ENCODE measurements at regions not wholly inside any gene's neighbourhood (a gene's known extent, or its start where the extent isn't known, plus 50 kb on each side); places are given as distances from the start of the nearest gene placed in this dataset.
"Not testable (repeated sequence)": the region's sequence is repeated elsewhere in the genome, so short reads cannot be mapped to it uniquely, and the experiment has no call there.

DNA sequence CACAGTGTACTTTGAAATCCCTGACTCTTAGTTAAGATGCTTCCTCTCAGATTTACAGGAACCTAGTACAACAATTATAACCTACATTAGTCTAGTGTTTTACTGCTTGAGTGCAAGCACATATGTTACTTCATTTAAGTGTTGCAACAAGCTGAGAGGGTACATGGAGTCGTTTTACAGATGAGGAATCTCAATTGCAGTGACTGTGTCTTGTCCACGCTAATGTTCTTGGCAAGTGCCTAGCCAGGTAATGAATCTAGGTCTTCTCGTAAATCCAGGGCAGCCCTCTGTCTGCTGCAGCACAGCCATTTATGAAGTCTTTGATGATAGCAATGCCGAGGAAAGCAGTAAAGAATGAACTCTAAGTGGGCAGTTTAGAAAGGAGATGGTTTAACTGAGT lies 384.4 kb upstream of the ARPP21 start:
- DNase-seq (ENCODE audit: low read depth): no peak
- TF ChIP-seq MYC (IDR thresholded peaks at IDR 0.05; ENCODE audit: low read depth, low read length): no peak
- no peak for TF ChIP-seq POLR2A (IDR thresholded peaks at IDR 0.05; ENCODE audit: extremely low read depth, insufficient read length)
- TF ChIP-seq, protein P1, sequence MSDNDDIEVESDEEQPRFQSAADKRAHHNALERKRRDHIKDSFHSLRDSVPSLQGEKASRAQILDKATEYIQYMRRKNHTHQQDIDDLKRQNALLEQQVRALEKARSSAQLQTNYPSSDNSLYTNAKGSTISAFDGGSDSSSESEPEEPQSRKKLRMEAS (IDR thresholded peaks at IDR 0.05; ENCODE audit: low read depth, low read length): no peak
- TF ChIP-seq, protein P2, sequence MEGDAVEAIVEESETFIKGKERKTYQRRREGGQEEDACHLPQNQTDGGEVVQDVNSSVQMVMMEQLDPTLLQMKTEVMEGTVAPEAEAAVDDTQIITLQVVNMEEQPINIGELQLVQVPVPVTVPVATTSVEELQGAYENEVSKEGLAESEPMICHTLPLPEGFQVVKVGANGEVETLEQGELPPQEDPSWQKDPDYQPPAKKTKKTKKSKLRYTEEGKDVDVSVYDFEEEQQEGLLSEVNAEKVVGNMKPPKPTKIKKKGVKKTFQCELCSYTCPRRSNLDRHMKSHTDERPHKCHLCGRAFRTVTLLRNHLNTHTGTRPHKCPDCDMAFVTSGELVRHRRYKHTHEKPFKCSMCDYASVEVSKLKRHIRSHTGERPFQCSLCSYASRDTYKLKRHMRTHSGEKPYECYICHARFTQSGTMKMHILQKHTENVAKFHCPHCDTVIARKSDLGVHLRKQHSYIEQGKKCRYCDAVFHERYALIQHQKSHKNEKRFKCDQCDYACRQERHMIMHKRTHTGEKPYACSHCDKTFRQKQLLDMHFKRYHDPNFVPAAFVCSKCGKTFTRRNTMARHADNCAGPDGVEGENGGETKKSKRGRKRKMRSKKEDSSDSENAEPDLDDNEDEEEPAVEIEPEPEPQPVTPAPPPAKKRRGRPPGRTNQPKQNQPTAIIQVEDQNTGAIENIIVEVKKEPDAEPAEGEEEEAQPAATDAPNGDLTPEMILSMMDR (IDR thresholded peaks at IDR 0.05; ENCODE audit: low read depth, low read length): no peak
- H3K4me3 ChIP-seq (ENCODE audit: low read depth, low read length): no peak overlapping the region

DNA sequence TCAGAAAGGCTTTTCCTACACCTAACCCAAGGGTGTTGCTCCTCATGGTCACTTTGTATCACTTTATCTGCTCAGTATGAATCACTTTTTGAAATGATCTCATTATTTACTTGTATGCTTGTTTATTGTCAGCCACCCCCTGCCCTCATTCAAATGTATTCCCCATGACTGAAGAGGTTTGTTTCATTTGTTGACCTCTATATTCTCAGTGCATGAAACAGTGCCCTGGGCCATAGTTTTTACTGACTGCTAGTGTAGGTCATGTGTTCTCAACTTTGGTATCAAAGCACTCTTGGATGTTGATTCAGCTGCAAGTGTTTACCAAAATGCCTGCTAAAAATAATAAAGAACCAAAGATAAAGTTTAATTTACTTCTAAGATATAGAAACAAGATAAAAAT lies 381.7 kb upstream of the ARPP21 start:
- no peak for DNase-seq (ENCODE audit: low read depth)

DNA sequence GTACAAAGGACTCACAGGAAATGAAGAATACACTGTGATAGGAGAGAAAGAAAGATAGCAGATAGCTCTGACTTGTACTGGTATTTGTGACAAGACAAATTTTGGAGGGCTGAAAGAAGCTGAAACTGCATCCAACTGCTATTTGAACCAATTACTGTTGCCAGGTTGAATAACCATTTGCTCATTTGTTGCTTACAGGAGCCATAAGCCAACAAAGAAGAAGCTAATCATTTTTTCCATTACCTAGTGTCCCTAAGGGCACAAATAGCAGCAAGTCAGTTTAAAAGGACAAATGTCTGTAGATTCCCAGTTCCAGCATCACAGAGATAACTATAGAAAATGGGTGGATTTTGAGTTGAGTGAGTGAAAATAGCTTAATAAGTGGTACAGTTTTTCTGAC lies 376.9 kb upstream of the ARPP21 start:
- no peak for TF ChIP-seq MYC (IDR thresholded peaks at IDR 0.05; ENCODE audit: low read depth, low read length)
- no peak for TF ChIP-seq POLR2A (IDR thresholded peaks at IDR 0.05; ENCODE audit: extremely low read depth, insufficient read length)
- TF ChIP-seq, protein P1 (IDR thresholded peaks at IDR 0.05; ENCODE audit: low read depth, low read length): no peak
- TF ChIP-seq, protein P2 (IDR thresholded peaks at IDR 0.05; ENCODE audit: low read depth, low read length): no peak
- no peak for DNase-seq (ENCODE audit: low read depth)
- no peak overlapping the region for H3K4me3 ChIP-seq (ENCODE audit: low read depth, low read length)

More for the DNA sequence above, 381.7 kb upstream of the ARPP21 start:
- H3K4me3 ChIP-seq (ENCODE audit: low read depth, low read length): no peak overlapping the region
- TF ChIP-seq, protein P1 (IDR thresholded peaks at IDR 0.05; ENCODE audit: low read depth, low read length): no peak
- TF ChIP-seq, protein P2 (IDR thresholded peaks at IDR 0.05; ENCODE audit: low read depth, low read length): no peak
- TF ChIP-seq MYC (IDR thresholded peaks at IDR 0.05; ENCODE audit: low read depth, low read length) (no peak), POLR2A (IDR thresholded peaks at IDR 0.05; ENCODE audit: extremely low read depth, insufficient read length) (no peak)

DNA sequence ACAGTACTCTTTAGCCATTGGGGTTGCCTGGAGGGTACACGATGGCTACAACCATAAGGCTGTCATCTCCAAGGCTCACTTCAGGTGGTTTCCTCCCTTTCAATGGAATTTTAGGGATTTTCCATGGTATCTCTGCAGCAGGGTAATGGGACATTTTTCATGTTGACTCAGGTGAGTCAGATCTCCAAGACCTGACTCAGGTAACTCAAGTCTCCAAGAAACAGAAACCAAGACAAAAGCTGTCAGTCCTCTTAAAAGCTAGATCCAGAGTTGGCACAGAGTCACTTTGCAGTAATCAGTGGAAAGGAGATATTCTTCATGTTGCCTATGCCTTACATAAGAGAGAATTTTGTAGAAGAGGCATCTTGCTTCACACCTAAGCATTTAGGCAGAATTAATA lies 375.8 kb upstream of the ARPP21 start:
- TF ChIP-seq, protein P1 (IDR thresholded peaks at IDR 0.05; ENCODE audit: low read depth, low read length): no peak
- TF ChIP-seq, protein P2 (IDR thresholded peaks at IDR 0.05; ENCODE audit: low read depth, low read length): no peak
- TF ChIP-seq MYC (IDR thresholded peaks at IDR 0.05; ENCODE audit: low read depth, low read length) (no peak), POLR2A (IDR thresholded peaks at IDR 0.05; ENCODE audit: extremely low read depth, insufficient read length) (no peak)
- no peak overlapping the region for H3K4me3 ChIP-seq (ENCODE audit: low read depth, low read length)
- no peak for DNase-seq (ENCODE audit: low read depth)

DNA sequence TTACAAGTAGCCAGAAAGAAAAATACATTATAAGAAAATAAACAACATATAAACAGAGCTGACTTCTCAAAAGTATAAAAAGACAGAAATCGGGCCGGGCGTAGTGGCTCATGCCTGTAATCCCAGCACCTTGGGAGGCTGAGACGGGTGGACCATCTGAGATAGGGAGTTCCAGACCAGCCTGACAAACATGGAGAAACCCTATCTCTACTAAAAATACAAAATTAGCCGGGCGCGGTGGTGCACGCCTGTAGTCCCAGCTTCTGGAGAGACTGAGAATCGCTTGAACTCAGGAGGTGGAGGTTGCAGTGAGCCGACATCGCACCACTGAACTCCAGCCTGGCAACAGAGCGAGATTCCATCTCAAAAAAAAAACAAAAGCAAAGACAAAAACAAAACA lies 373.3 kb upstream of the ARPP21 start:
- not testable (repeated sequence) for DNase-seq (ENCODE audit: low read depth); H3K4me3 ChIP-seq (ENCODE audit: low read depth, low read length)

DNA sequence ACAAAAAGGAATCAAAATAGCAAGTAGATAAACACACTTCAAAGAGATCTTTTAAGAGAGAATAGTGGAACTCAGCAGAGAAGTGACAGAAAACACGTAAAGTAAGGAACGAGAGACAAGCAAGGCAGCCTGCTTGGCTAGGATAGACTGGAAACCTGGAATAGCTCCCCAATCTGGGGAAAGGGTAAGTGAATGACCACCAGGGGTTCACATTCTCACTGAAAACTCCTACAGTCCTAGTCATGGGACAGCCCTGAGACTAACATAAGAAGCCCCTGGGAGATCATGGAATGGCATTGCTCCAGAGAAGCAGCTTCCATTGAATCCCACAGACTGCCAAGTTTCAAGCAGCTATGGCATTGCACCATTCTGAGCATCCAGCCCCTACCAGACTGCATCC lies 363.6 kb upstream of the ARPP21 start:
- H3K4me3 ChIP-seq (ENCODE audit: low read depth, low read length): no peak overlapping the region
- no peak for DNase-seq (ENCODE audit: low read depth)
- TF ChIP-seq, protein P2 (IDR thresholded peaks at IDR 0.05; ENCODE audit: low read depth, low read length): no peak
- TF ChIP-seq POLR2A (IDR thresholded peaks at IDR 0.05; ENCODE audit: extremely low read depth, insufficient read length) (no peak), MYC (IDR thresholded peaks at IDR 0.05; ENCODE audit: low read depth, low read length) (no peak)
- TF ChIP-seq, protein P1 (IDR thresholded peaks at IDR 0.05; ENCODE audit: low read depth, low read length): no peak
